ENCODE measurements at regions not wholly inside any gene's neighbourhood (a gene's known extent, or its start where the extent isn't known, plus 50 kb on each side); places are given as distances from the start of the nearest gene placed in this dataset.

GRCh38 chr7:36083626-36084380, 69.3 kb upstream of the EEPD1 start:
- TF ChIP-seq CTCF (IDR thresholded peaks at IDR 0.05; ENCODE audit: low read depth, low read length, poor library complexity, severe bottlenecking) (no peak), EZH2phosphoT487 (IDR thresholded peaks at IDR 0.05; ENCODE audit: borderline replicate concordance, low read length) (no peak)

Data from DOHH2 (cell line).